GM12874 (cell line): ENCODE measurements at regions not wholly inside any gene's neighbourhood (a gene's known extent, or its start where the extent isn't known, plus 50 kb on each side); places are given as distances from the start of the nearest gene placed in this dataset.

Experiments used
- CTCF ChIP-seq: IDR thresholded peaks from 2 replicates; pipeline ENCODE4 v1.5.1; 2011; ENCODE audit warnings: low read depth, mild to moderate bottlenecking, control low read depth, low read length, moderate library complexity; ENCODE audit not compliant: insufficient read depth

- TF ChIP-seq CTCF = no peak
These were observed 102.0 kb upstream of the ARHGAP24 start for GRCh38 chr4:85372966-85373365.

- no peak for TF ChIP-seq CTCF
These were observed 98.7 kb upstream of the ARHGAP24 start for GRCh38 chr4:85376285-85376684.

GRCh38 chr4:85381968-85382367, 93.0 kb upstream of the ARHGAP24 start:
- TF ChIP-seq CTCF = no peak

- no peak for TF ChIP-seq CTCF
These were observed 83.9 kb upstream of the ARHGAP24 start for GRCh38 chr4:85391071-85391470.

GRCh38 chr4:85391589-85392410, 83.2 kb upstream of the ARHGAP24 start:
- no peak for TF ChIP-seq CTCF

- no peak for TF ChIP-seq CTCF
These were observed 81.7 kb upstream of the ARHGAP24 start for GRCh38 chr4:85393201-85393600.

GRCh38 chr4:85398276-85398675, 76.7 kb upstream of the ARHGAP24 start:
- no peak for TF ChIP-seq CTCF
